ENCODE measurements at regions not wholly inside any gene's neighbourhood (a gene's known extent, or its start where the extent isn't known, plus 50 kb on each side); places are given as distances from the start of the nearest gene placed in this dataset.

GRCh38 chr22:48532986-48533385 is 1294.7 kb downstream of the BRD1 start:
- no peak for DNase-seq (ENCODE audit: low read depth)

DNA sequence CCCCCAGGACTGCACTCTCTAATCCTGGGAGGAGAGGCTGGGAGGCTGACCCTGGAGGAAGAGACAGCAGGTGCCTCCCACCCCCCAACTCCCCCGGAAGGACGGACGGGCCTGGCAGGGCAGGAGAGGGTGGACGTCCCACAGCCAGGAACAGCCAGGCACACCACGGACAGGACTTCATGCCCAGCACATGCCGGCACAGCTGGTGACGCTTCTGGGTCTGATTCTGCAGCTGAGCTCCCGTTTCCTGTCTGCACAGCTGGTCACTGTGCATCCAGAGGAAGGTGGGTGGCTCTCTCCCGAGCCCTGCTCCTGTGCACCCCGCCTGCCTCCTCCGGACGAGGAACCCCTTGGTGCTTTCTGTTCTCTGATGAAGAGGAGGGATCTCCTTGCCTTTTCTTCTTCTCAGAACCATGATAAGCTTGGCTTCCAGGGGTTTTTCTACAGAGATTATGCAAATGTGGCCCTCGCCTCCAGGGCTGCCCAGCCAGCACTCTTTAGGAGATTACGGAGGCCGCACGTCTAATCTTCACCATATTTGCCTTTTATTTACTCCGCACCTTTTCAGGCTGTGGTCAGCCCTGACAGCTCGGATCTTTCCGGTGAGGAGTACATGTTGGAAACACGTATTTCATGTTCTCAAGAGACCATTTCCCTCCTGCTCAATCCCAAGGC is 1295.8 kb downstream of the BRD1 start:
- no peak for DNase-seq (ENCODE audit: low read depth)

DNA sequence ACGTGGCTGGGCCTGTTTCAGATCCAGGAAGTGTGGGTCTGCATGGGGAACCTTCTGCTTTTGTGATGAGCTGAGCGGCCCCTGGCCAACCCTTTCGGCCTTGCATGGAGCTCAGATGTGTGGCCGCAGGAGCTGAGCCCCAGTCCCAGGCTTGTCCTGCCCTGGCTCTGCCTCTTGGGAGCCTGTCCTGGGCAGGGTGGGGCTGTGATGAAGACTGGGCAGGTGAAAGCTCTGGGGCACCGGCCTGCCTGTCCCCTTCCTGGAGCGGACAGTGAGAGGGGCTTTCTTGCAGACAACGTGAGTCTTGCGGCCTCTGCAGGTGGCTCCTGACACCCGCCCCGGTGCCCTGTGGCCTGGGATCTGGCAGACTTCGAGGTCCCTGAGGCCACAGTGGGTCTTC is 1296.6 kb downstream of the BRD1 start:
- DNase-seq (ENCODE audit: low read depth) = no peak

GRCh38 chr22:48530666-48531065 is 1297.0 kb downstream of the BRD1 start:
- DNase-seq (ENCODE audit: low read depth) = no peak

DNA sequence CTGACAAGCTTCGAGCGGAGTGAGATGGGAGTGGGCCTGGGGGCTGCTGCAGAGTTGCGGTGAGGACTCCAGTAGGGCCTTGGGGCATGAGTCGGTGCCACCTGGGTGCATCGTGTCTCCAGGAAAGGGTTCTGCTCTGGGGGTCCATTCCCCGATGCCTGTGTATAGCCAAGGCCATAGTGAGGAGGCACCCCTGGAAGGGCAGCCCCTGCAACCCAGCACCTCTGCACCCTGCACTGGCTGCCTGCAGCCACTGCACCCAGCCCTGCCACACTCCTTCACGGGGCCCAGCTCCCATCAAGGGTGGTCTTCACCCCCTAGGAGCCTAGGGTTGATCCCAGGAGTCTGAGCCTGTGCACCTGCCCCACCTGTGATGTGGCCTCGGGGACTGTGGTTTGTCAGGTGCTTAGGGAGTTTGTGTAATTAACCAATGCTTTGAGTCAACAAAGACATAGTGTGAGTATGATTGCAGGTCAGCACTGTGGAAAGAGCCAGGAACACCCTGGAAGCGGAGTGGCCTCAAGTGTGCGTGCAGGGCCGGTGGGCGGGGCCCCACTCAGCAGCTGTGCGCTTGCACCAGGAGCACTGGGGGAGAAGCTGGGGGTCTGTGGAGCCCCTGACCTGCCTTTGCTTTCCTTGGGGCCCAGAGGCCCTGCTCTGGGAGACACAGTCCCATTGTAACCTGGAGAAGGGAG is 1299.3 kb downstream of the BRD1 start:
- no peak for DNase-seq (ENCODE audit: low read depth)

DNA sequence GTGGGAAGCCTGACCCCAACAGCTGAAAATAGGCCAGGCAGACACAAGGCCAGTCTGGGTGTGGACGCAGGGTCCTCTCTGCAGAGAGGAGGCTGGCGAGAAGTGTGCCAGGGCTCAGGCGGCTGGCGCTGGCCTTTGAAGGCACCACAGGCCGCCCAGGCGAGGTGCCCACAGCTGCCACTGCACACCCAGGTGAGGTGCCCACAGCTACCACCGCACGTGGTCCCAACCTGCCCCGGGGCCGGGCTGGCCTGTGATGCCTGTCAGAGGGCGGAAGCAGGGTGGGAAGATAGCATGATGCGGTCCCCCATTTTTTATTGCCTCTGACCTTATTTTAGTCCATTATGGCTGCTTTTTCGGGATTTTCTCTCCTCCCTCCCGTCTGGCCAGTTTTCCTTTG is 1303.9 kb downstream of the BRD1 start:
- no peak for DNase-seq (ENCODE audit: low read depth)

GRCh38 chr22:48523091-48523490 is 1304.6 kb downstream of the BRD1 start:
- DNase-seq (ENCODE audit: low read depth) = no peak

- DNase-seq (ENCODE audit: low read depth) = no peak
These were observed 1305.4 kb downstream of the BRD1 start for GRCh38 chr22:48522271-48522670.

- DNase-seq (ENCODE audit: low read depth) = no peak
These were observed 1306.6 kb downstream of the BRD1 start for GRCh38 chr22:48520884-48521588.

GRCh38 chr22:48520207-48520606 is 1307.5 kb downstream of the BRD1 start:
- no peak for DNase-seq (ENCODE audit: low read depth)

GRCh38 chr22:48517039-48518030 is 1310.3 kb downstream of the BRD1 start:
- no peak for DNase-seq (ENCODE audit: low read depth)

DNA sequence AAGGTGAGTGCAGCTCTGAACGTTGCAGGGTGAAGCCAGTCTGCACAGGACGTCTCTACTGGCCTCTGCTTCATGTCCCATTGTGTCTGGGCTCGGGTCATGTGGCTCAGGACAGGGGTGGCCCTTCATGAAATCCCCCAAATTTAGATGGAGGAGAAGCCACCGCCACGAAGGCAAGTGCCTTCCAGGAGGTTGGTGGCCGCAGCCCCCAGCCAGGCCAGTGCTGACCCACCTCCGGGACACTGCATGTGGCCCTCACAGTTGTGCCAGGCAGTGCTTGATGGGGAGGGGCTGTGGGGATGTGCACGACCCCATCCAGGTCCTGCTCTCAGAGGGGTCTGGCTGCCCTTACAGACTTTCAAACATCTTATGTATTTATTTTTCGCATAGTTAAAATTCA is 1311.1 kb downstream of the BRD1 start:
- no peak for DNase-seq (ENCODE audit: low read depth)

DNA sequence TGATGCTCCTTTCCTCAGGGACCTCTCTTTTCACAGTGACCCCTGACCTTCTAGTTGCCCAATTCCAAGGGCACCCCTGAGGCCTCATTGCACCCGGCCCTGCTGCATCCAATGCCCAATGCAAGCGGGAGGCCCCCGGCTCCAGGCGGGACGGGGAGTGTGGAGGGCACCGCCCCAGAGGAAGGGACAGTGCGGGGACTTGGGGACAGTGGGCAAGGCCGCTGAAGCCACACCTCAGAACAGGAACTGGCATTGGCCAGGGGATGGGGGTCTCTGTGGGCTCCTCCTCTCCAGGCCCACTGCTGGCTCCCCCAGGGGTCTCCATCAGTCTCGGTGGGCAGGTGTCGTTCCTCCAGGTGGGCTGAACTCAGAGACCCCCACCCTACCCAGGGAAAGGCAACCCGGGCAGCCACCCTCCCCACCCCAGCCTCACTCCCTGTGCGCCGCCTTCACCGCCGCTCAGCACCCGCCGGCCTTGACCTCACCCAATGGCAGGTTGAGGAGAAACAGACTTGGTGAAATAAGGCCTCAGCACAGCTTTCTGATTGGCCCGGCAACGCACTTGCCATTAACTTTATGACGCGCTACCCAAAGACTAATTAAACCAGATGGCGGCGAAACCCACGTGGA is 1312.0 kb downstream of the BRD1 start:
- no peak for DNase-seq (ENCODE audit: low read depth)

- no peak for DNase-seq (ENCODE audit: low read depth)
These were observed 1313.7 kb downstream of the BRD1 start for GRCh38 chr22:48513929-48514328.

DNA sequence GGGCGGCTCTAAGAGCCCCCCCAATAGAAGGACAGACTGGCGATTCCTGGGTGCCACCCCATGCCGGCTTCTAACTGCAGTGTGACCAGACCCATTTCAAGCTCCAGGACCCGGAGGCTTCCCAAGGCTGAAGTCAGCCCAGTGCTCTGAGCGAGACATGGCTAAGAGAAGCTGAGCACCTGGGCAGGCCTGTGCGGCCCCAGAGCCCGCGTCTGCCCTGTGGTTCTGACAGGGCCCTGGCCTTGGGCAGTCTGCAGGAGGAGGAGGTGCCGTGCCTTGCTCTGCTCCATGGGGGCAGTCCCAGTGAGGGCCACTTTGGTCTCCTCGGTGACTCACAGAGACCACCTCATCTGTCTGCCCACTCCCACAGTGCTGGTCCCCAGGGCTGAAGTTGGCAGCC is 1314.2 kb downstream of the BRD1 start:
- DNase-seq (ENCODE audit: low read depth) = no peak

GRCh38 chr22:48511781-48512327 is 1315.8 kb downstream of the BRD1 start:
- DNase-seq (ENCODE audit: low read depth) = no peak

DNA sequence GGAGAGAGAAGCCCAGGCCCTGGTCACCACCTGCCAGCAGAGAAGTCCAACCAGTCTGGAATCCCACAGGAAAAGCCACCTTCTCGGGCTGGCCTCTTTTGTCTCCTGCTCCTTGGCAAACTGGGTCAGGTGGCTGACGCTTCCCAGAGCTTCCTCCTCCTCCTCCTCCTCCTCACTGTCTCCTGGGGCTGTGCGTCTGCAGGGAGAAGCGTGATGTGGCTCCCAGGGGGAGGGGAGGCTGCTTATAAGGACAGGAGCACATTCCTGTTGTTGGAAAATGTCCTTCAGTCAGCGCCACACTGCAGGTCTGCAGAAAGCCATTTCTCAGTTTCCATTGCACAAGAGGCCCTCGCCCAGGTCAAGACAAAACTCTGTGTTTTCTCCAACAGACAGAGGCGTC is 1316.5 kb downstream of the BRD1 start:
- no peak for DNase-seq (ENCODE audit: low read depth)

- no peak for DNase-seq (ENCODE audit: low read depth)
These were observed 1317.1 kb downstream of the BRD1 start for GRCh38 chr22:48510599-48510998.

DNA sequence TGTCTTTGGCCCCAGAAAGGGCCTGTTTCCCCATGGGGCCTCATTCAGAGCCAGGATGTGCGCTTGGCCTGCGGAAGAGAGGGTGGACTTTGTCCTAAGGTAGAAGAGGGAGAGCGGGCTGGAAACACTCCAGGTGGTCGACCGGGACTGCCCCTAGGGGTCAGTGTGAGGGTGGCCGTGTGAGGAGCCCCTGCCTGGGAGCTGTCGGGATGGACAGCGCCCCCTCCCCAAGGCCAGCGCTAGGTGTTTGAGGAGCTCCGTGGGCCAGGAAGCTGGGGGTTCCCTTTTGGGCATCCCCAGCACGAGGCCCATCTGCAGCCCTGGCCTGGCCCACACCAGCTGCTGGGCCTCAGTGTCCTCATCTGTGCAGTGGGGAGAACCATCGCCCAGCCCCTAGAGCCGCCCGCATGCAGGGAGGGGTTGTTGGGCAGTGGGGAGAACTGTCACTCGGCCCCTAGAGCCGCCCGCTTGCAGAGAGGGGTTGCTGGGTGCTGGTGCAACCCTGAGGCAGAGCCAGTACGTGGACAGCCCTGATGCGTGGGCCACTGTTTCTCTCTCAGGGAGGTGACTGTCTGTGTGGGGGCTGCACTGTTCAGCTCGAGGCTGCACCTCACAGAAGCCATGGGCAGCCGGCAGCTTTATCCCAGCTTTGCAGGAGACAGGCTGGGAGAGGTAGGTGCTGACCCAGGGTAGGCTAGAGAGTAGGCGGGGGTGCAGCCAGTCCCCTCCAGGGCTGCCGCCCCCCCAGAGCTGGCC is 1319.9 kb downstream of the BRD1 start:
- DNase-seq (ENCODE audit: low read depth) = no peak

DNA sequence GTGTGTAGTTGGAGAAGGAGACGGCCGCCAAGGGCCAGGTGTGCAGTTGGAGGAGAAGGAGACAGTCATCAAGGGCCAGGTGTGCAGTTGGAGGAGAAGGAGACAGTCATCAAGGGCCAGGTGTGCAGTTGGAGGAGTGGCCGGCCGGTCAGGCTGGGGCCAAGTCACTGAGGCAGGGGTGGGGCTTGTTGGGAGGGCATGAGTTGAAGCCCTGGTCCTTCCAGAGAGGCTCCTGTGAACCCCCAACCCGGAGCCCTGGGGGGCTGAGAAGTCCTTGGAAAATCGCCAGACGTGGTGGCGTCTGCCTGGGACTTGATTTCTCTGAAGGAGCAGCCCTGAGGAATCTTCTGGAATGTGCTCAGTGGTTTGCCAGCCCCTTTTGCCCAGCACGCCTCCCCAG is 1320.5 kb downstream of the BRD1 start:
- DNase-seq (ENCODE audit: low read depth) = no peak

Data from stimulated activated CD8-positive, alpha-beta memory T cell treated with anti-CD3 and anti-CD28 coated beads, Interleukin-12 subunit alpha, Interleukin-12 subunit beta, amount 100 ng/mL, for 4 hours (primary cell).